ENCODE measurements at regions not wholly inside any gene's neighbourhood (a gene's known extent, or its start where the extent isn't known, plus 50 kb on each side); places are given as distances from the start of the nearest gene placed in this dataset.
A peak's percentile ranks its signal among the peaks of the same experiment; 100 is the strongest.
"Not testable (repeated sequence)": the region's sequence is repeated elsewhere in the genome, so short reads cannot be mapped to it uniquely, and the experiment has no call there.

DNA sequence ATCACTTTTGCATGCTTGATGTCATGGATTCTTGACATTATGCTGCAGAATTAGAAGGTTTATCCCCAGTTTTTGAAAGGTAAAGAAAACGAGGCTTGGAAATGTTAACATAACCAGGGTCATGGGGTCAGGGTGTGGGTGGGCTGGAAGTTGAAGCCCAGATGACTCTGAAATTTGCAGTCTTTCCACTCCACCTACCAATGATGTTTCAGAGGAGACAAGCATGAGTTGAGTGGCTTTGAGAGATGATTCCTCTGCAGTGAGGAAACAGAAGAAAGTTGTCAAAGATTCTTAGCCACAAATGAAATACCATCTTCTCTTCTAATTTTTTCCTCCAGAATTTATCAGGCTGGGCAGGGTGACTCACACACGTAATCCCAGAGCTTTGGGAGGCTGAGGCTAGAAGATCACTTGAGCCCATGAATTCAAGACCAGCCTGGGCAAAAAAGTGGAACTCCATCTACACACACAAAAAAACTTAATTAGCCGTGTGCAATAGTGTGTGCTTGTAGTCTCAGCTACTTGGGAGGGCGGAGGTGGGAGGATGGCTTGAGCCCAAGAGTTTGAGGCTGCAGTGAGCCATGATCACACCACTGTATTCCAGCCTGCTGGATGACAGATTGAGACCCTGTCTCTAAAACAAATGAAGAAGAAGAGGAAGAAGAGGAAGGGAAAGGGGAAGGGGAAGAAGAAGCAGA lies 239.1 kb upstream of the AUTS2 start:
- no peaks in the 10 kb centered on the region for H3K27me3 ChIP-seq
- H3K36me3 ChIP-seq = no peaks in the 10 kb centered on the region
- no peak overlapping the region for H3K4me3 ChIP-seq
- H3K9me3 ChIP-seq = no peaks in the 10 kb centered on the region
- peak; percentile 22 for DNase-seq

DNA sequence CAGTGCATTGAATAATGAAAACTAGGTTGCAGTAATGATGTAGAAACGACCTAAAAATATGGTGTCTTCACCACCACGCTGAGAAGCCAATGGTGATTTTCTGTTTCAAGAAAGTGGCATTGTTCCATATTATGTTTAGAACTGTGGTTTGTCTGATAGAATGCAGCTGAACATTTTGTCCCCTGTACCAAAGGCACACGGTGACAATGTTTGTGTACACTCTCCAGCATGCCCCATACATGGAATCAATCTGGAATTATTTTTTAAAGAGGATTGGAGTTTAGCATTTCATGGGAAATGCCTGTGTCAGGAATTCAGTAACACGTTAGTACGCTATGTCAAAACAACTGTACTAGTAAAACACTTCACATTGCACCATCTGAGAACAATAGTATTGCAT lies 237.4 kb upstream of the AUTS2 start:
- Histone ChIP-seq H3K27me3 (no peaks in the 10 kb centered on the region), H3K36me3 (no peaks in the 10 kb centered on the region), H3K9me3 (no peaks in the 10 kb centered on the region), H3K4me3 (no peak overlapping the region)
- DNase-seq = no peak

- DNase-seq = no peak
- H3K27me3 ChIP-seq = no peaks in the 10 kb centered on the region
- H3K36me3 ChIP-seq = no peaks in the 10 kb centered on the region
- no peak overlapping the region for H3K4me3 ChIP-seq
- no peaks in the 10 kb centered on the region for H3K9me3 ChIP-seq
Observed at GRCh38 chr7:69363136-69363535, 235.1 kb upstream of the AUTS2 start.

DNA sequence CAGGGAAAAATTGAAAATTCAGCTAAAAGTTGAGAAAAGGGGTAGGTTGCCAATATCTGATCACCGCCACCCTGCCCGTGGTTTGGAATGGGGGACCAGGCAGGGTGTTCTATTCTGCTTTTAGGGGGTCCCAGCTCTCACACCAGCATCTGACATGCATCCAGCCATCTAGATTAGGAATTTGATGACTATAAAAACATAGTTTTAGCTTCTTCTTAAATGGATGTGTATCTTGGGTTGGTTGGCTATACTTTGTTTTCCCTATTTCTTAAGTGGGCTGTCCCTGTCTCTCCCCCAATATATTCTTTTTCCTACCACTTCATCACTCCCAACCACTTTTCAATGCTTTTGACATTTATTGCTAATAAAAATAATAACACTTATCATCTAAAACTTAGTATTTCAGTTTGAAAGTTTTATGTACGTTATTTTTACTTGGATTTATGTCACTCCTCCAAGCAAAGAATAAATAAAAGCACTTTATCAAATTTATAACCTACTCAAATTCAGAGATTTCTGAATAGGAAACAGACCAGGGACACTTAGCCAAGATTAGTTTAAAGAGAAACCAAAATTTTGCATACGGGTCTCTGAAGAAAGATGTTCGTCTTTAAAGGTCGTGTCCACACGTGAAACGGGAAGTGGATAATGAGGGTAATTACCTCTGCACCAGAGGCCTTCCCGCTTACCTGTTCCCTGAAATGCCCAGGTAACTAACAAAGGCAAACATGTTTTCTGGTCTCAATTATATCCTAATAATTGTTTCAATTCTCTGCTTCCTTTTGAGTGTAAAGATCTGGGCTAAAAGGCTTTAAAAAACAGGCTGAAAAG lies 233.2 kb upstream of the AUTS2 start:
- no peak for DNase-seq
- Histone ChIP-seq H3K4me3 (no peak overlapping the region), H3K27me3 (no peaks in the 10 kb centered on the region), H3K9me3 (no peaks in the 10 kb centered on the region), H3K36me3 (no peaks in the 10 kb centered on the region)

GRCh38 chr7:69365651-69366192 lies 232.6 kb upstream of the AUTS2 start:
- no peak overlapping the region for H3K4me3 ChIP-seq
- no peak for DNase-seq
- no peaks in the 10 kb centered on the region for H3K9me3 ChIP-seq
- H3K27me3 ChIP-seq = no peaks in the 10 kb centered on the region
- H3K36me3 ChIP-seq = no peaks in the 10 kb centered on the region

DNA sequence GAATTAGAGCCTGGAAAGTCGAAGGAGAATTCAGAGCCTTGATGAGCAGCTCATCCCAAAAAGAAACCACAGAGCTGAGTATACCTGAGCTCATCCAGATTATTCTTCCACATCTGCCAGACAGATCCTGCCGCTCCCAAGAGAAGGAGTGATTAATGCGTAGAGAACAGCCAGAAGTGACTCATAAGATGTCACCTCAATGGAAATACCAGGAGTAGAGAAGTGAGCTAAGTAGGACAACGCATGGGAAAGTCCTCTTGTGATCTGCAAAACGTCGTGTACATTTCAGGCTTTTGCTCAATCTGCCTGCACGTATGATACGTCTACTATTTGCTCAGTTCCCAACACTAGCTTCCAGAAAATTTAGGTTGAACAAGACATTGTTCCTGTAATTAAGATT lies 230.5 kb upstream of the AUTS2 start:
- Histone ChIP-seq H3K36me3 (no peaks in the 10 kb centered on the region), H3K27me3 (no peaks in the 10 kb centered on the region), H3K9me3 (no peaks in the 10 kb centered on the region), H3K4me3 (no peak overlapping the region)
- DNase-seq = peak; percentile 4

- Histone ChIP-seq H3K4me3 (no peak overlapping the region), H3K27me3 (no peaks in the 10 kb centered on the region), H3K9me3 (no peaks in the 10 kb centered on the region), H3K36me3 (no peaks in the 10 kb centered on the region)
- peak; percentile 69 for DNase-seq
Observed at GRCh38 chr7:69373171-69374043, 224.9 kb upstream of the AUTS2 start.

DNA sequence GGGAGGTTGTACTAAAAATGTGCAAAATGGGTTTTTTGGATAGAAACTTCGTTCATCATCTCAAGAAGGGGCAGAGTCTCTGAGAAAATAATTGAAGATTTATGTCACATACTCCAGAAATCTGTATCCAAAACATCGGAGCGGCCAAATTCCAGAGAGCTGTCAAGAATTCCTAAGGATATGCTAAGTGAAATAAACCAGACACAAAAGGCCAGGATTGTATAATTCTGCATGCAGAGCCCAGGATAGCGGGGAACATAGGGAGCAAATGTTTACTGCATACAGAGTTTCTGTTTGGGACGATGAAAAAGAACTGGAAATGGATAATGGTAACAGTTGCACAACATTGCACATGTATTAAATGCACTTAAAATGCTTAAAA lies 224.2 kb upstream of the AUTS2 start:
- Histone ChIP-seq H3K36me3 (no peaks in the 10 kb centered on the region), H3K9me3 (no peaks in the 10 kb centered on the region), H3K27me3 (no peaks in the 10 kb centered on the region), H3K4me3 (no peak overlapping the region)
- DNase-seq = peak; percentile 53

GRCh38 chr7:69377191-69377590 lies 221.1 kb upstream of the AUTS2 start:
- no peaks in the 10 kb centered on the region for H3K36me3 ChIP-seq
- H3K9me3 ChIP-seq = no peaks in the 10 kb centered on the region
- no peak for DNase-seq
- H3K27me3 ChIP-seq = no peaks in the 10 kb centered on the region
- no peak overlapping the region for H3K4me3 ChIP-seq

DNA sequence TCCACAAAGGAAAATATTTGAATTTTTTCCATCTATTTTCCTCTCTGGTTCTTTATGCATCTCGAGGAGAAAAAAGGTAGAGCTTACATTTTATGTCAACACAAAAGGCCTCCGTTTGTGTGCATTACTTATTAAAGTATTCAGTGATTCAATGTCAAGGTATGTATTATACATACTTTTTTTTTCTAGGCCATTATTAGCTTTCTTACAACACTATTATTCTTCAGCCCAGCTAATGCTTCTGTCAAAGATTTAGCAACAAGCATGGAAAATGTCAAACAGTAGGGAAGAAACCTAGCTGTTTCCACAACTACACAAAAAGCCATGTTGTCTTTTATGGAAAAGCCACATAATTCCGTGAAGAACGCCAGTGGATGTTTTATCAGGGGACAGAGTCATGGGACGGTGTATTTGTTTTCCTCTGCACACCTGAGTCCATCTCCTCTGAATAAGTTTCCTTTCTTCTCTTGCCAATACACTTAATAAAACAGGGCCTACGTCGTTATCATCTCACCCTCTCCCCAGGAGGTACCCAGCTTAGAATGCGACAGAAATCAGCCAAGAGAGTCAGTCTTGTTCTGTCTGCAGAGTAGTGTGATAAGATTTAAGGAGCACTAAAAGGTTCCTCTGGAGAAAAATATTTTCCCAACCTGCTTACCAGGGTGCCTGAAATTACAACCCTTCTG lies 209.7 kb upstream of the AUTS2 start:
- Histone ChIP-seq H3K36me3 (no peaks in the 10 kb centered on the region), H3K9me3 (no peaks in the 10 kb centered on the region), H3K4me3 (no peak overlapping the region), H3K27me3 (no peaks in the 10 kb centered on the region)
- DNase-seq = no peak

DNA sequence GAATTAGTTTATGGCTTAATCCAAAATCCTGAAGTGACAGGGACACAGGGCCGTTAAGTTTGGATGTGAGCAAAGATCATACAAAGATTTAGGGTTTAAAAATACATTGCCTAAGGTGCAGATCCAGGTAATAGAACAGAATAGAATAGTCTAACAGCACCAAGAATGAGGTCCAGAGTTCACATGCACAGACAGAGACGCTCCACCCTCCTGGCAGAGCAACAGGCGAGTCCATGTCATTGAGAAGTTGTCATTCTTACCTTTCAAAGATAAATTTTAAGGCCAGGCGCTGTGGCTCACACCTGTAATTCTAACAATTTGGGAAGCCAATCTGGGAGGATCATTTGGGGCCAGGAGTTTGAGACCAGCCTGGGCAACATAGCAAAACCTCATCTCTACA lies 209.1 kb upstream of the AUTS2 start:
- Histone ChIP-seq H3K9me3 (no peaks in the 10 kb centered on the region), H3K27me3 (no peaks in the 10 kb centered on the region), H3K4me3 (no peak overlapping the region), H3K36me3 (no peaks in the 10 kb centered on the region)
- no peak for DNase-seq

GRCh38 chr7:69393912-69394311 lies 204.4 kb upstream of the AUTS2 start:
- not testable (repeated sequence) for H3K36me3 ChIP-seq, H3K27me3 ChIP-seq, DNase-seq, H3K4me3 ChIP-seq, H3K9me3 ChIP-seq

DNA sequence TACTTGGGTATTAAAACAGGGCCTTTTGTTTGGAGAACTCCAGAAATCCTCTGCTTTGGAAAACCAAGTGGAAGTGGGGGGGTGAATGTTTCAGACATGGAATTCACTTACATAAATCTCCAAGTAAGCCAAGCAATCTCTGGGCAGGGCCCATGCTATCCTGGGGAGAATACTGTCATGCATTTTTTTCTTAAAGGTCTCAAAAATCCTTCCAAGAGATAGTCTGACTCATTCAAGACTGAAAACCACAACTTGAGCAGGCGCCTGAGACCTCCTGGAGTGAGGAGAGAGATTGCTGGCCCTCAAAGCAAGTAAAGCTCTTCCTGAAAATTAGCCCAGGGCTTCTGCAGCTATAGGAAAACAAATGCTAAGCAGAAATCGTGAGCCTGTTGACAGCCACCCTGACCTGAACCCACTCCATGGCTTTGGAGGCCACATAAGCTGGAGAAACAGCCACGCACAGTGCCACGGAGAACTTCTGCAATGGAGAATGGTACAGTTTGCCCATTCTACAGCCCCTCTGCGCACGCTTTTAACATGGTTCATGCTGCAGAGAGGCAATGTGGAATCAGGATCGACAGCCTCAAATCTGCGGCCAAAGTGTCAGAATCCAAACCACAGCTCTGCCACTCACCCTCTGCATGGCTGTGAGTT lies 203.1 kb upstream of the AUTS2 start:
- DNase-seq = peak; percentile 82
- Histone ChIP-seq H3K4me3 (no peak overlapping the region), H3K36me3 (no peaks in the 10 kb centered on the region), H3K9me3 (no peaks in the 10 kb centered on the region), H3K27me3 (no peaks in the 10 kb centered on the region)

GRCh38 chr7:69398986-69399385 lies 199.3 kb upstream of the AUTS2 start:
- no peak for DNase-seq
- Histone ChIP-seq H3K4me3 (no peak overlapping the region), H3K27me3 (no peaks in the 10 kb centered on the region), H3K36me3 (no peaks in the 10 kb centered on the region), H3K9me3 (no peaks in the 10 kb centered on the region)

GRCh38 chr7:69399401-69399800 lies 198.9 kb upstream of the AUTS2 start:
- no peaks in the 10 kb centered on the region for H3K36me3 ChIP-seq
- DNase-seq = peak; percentile 45

DNA sequence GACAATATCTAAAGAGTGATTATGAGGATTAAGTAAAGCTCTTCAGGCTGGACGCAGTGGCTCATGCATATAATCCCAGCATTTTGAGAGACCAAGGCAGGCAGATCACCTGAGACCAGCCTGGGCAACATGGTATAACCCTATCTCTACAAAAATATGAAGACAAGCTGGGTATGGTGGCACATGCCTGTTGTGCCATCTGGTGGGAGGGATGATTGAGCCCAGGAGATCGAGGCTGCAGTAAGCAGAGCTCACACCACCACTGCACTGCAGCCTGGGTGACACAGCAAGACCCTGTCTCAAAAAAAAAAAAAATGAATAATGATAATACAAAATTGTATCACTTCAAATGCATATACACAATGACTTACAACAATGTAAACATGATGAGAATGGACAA lies 195.6 kb upstream of the AUTS2 start:
- Histone ChIP-seq H3K36me3 (no peaks in the 10 kb centered on the region), H3K4me3 (no peak overlapping the region), H3K27me3 (no peaks in the 10 kb centered on the region), H3K9me3 (no peaks in the 10 kb centered on the region)
- DNase-seq = no peak

More at GRCh38 chr7:69399401-69399800, 198.9 kb upstream of the AUTS2 start:
- H3K27me3 ChIP-seq = no peaks in the 10 kb centered on the region
- no peaks in the 10 kb centered on the region for H3K9me3 ChIP-seq
- no peak overlapping the region for H3K4me3 ChIP-seq

All from MG63 (cell line).